PC-9 (cell line): ENCODE measurements at regions not wholly inside any gene's neighbourhood (a gene's known extent, or its start where the extent isn't known, plus 50 kb on each side); places are given as distances from the start of the nearest gene placed in this dataset.

Experiments used
- BruUV-seq: library from RNA; stranded (reverse); fragments of 400-500 nt; replicated peaks from 2 replicates; lab custom pipeline; 2021; lab: Mats Ljungman, UMichigan
- CTCF ChIA-PET: fragments of 300-600 bp; sonication (Branson Sonifier 250); formaldehyde crosslinking; loops from one replicate; lab custom pipeline; 2022; ENCODE audit warnings: antibody characterized with exemption; lab: Charles Lee
- POLR2A ChIA-PET: fragments of 300-600 bp; sonication (Branson Sonifier 250); formaldehyde crosslinking; loops from one replicate; lab custom pipeline; 2022; ENCODE audit warnings: antibody characterized with exemption; ENCODE audit not compliant: unreplicated experiment; lab: Charles Lee
- DNase-seq, 2 experiments: peaks; one replicate each; pipeline versions ENCODE4 v3.0.0 to v3.0.0-alpha.2; 2015 to 2022; ENCODE audit warnings: mixed read lengths in 1 of 2
- H2AFZ ChIP-seq: fragments of 200-600 bp; sonication (generic); 2 replicates; pipeline ENCODE4 v1.8.1; 2017; ENCODE audit warnings: antibody characterized with exemption
- H3F3A ChIP-seq: fragments of 200-600 bp; sonication (generic); 2 replicates; pipeline ENCODE4 v1.8.1; 2017; ENCODE audit warnings: antibody characterized with exemption, mild to moderate bottlenecking, low read depth; ENCODE audit not compliant: insufficient read depth
- H3K27ac ChIP-seq: fragments of 200-600 bp; sonication (generic); 2 replicates; pipeline ENCODE4 v1.6.1; 2016; ENCODE audit warnings: mixed run types
- H3K27me3 ChIP-seq: fragments of 200-600 bp; sonication (generic); 2 replicates; pipeline ENCODE4 v1.6.1; 2016; ENCODE audit warnings: low read depth, mixed run types; ENCODE audit not compliant: insufficient read depth
- H3K36me3 ChIP-seq: fragments of 200-600 bp; sonication (generic); 2 replicates; pipeline ENCODE4 v1.6.1; 2016; ENCODE audit warnings: low read depth, mixed run types
- H3K4me1 ChIP-seq: fragments of 200-600 bp; sonication (generic); replicated peaks from 2 replicates; pipeline ENCODE4 v1.6.1; 2016; ENCODE audit warnings: mixed run types; ENCODE audit not compliant: insufficient read depth
- H3K4me2 ChIP-seq: fragments of 200-600 bp; sonication (generic); 2 replicates; pipeline ENCODE4 v1.6.1; 2017; ENCODE audit warnings: mixed run types
- H3K4me3 ChIP-seq: fragments of 200-600 bp; sonication (generic); 2 replicates; pipeline ENCODE4 v1.6.1; 2016; ENCODE audit warnings: mixed run types
- H3K79me2 ChIP-seq: fragments of 200-600 bp; sonication (generic); 2 replicates; pipeline ENCODE4 v1.6.1; 2017; ENCODE audit warnings: low read depth, mixed run types
- H3K9me2 ChIP-seq: fragments of 200-600 bp; sonication (generic); 2 replicates; pipeline ENCODE4 v1.8.1; 2017; ENCODE audit warnings: mild to moderate bottlenecking; ENCODE audit not compliant: insufficient read depth
- H3K9me3 ChIP-seq: fragments of 200-600 bp; sonication (generic); 2 replicates; pipeline ENCODE4 v1.8.1; 2016; ENCODE audit warnings: low read depth; ENCODE audit not compliant: insufficient read depth
- H4K20me1 ChIP-seq: fragments of 200-600 bp; sonication (generic); 2 replicates; pipeline ENCODE4 v1.8.1; 2017; ENCODE audit not compliant: insufficient read depth
- CTCF ChIP-seq: fragments of 200-600 bp; sonication (generic); conservative IDR thresholded peaks from 2 replicates; pipeline ENCODE4 v1.6.1; 2017; ENCODE audit warnings: mixed run types, antibody characterized with exemption, mild to moderate bottlenecking, moderate library complexity
- EZH2 ChIP-seq: fragments of 200-600 bp; sonication (generic); IDR thresholded peaks from 2 replicates; pipeline ENCODE4 v1.8.0; 2017; ENCODE audit warnings: antibody characterized with exemption, low read depth
- intact Hi-C: fragments of 100-400 bp; cut with micrococcal nuclease; formaldehyde crosslinking; loops from one replicate; pipeline ENCODE4 v1.10.0; 2022; ENCODE audit not compliant: unreplicated experiment

GRCh38 chr15:56831467-56832005, 86.9 kb upstream of the TCF12 start:
- Histone ChIP-seq H3K4me1 (no peaks in the 10 kb centered on the region), H4K20me1 (no peaks in the 10 kb centered on the region), H3K36me3 (no peaks in the 10 kb centered on the region), H3K9me2 (no peaks in the 10 kb centered on the region), H3K27me3 (no peaks in the 10 kb centered on the region), H3K4me2 (no peak overlapping the region), H3K4me3 (no peak overlapping the region), H3K27ac (no peak overlapping the region), H3K79me2 (no peaks in the 10 kb centered on the region), H2AFZ (no peak overlapping the region), H3K9me3 (no peaks in the 10 kb centered on the region), H3F3A (no peaks in the 10 kb centered on the region)
- intact Hi-C loops, result no loop called here
- no TSS peak for BruUV-seq
- no peak for TF ChIP-seq EZH2
- TF ChIP-seq CTCF, result no peak
- no peak for DNase-seq
- POLR2A ChIA-PET, result no interaction called here
- CTCF ChIA-PET, result no interaction called here

- POLR2A ChIA-PET, result no interaction called here
- intact Hi-C loops, result loop anchor here (5.0 kb wide), 2 partner anchors 313 to 703 kb away; no protein-coding TSS in a partner anchor
Measured at GRCh38 chr15:56824175-56824574, 90.9 kb upstream of the ZNF280D start.

GRCh38 chr15:56821721-56822425, 88.6 kb upstream of the ZNF280D start:
- Histone ChIP-seq H3K9me3 (no peaks in the 10 kb centered on the region), H2AFZ (no peak overlapping the region), H3K4me3 (no peak overlapping the region), H3K27me3 (no peaks in the 10 kb centered on the region), H3K4me2 (no peak overlapping the region), H3K79me2 (no peaks in the 10 kb centered on the region), H3K9me2 (no peaks in the 10 kb centered on the region), H3K27ac (no peak overlapping the region), H3K4me1 (peaks cover 8% of the 10 kb centered on the region; the same call in 1 of the 2 replicates), H4K20me1 (no peaks in the 10 kb centered on the region), H3K36me3 (no peaks in the 10 kb centered on the region), H3F3A (no peaks in the 10 kb centered on the region)
- intact Hi-C loops, result loop anchor here (1.0 to 5.0 kb wide), 4 partner anchors 315 to 705 kb away; no protein-coding TSS in a partner anchor
- ChIA-PET POLR2A (no interaction called here), CTCF (interaction anchor here (1.5 kb wide), 1 partner anchor 391 kb away, joined by 3 read pairs; no protein-coding TSS in a partner anchor)
- DNase-seq, result peak; percentile 35 to 53
- BruUV-seq, result no TSS peak
- TF ChIP-seq CTCF, result peak; percentile 74
- TF ChIP-seq EZH2, result no peak

More at GRCh38 chr15:56824175-56824574, 90.9 kb upstream of the ZNF280D start:
- no TSS peak for BruUV-seq
- no peak for TF ChIP-seq CTCF
- no peak for TF ChIP-seq EZH2
- H3K27me3 ChIP-seq, result no peaks in the 10 kb centered on the region
- no peak overlapping the region for H3K4me2 ChIP-seq
- CTCF ChIA-PET, result no interaction called here
- no peak overlapping the region for H3K4me3 ChIP-seq
- H3K79me2 ChIP-seq, result no peaks in the 10 kb centered on the region
- no peaks in the 10 kb centered on the region for H3K9me3 ChIP-seq
- H2AFZ ChIP-seq, result no peak overlapping the region
- no peaks in the 10 kb centered on the region for H3K4me1 ChIP-seq
- no peaks in the 10 kb centered on the region for H3F3A ChIP-seq
- H3K9me2 ChIP-seq, result no peaks in the 10 kb centered on the region
- H3K36me3 ChIP-seq, result no peaks in the 10 kb centered on the region
- H4K20me1 ChIP-seq, result no peaks in the 10 kb centered on the region
- no peak for DNase-seq
- no peak overlapping the region for H3K27ac ChIP-seq
